SK-N-SH (cell line): ENCODE measurements at regions not wholly inside any gene's neighbourhood (a gene's known extent, or its start where the extent isn't known, plus 50 kb on each side); places are given as distances from the start of the nearest gene placed in this dataset.
"Not testable (repeated sequence)": the region's sequence is repeated elsewhere in the genome, so short reads cannot be mapped to it uniquely, and the experiment has no call there.

Experiments used
- CTCF ChIA-PET: fragments of 300-600, 350-600 bp; formaldehyde crosslinking; extraction: SDS; loops from one replicate; lab custom pipeline; 2021; lab: Yijun Ruan, JAX
- POLR2A ChIA-PET: fragments of 350-600 bp; sonication (Branson Sonifier 250); formaldehyde crosslinking; extraction: SDS; loops from one replicate; lab custom pipeline; 2020; ENCODE audit warnings: antibody characterized with exemption, inconsistent platforms; lab: Yijun Ruan, JAX
- DNase-seq: peaks from one replicate; pipeline ENCODE4 v3.0.0; 2012
- H2AFZ ChIP-seq: fragments of 200-600 bp; sonication (generic); 2 replicates; pipeline ENCODE4 v1.8.1; 2016; ENCODE audit warnings: antibody characterized with exemption, mild to moderate bottlenecking, low read depth
- H3F3A ChIP-seq: fragments of 200-600 bp; sonication (generic); replicated peaks from 2 replicates; pipeline ENCODE3; 2016; ENCODE audit warnings: antibody characterized with exemption, mild to moderate bottlenecking; ENCODE audit not compliant: insufficient read depth
- H3K27ac ChIP-seq, 2 experiments: fragments of 200-500 bp in 1 of 2; fragments of 200-600 bp in 1 of 2; sonication (Bioruptor generic) in 1 of 2; sonication (generic), shearing (Covaris generic) in 1 of 2; 2 replicates each; pipeline versions ENCODE4 v1.5.1 to v1.6.1; 2014 to 2016; ENCODE audit warnings: low read depth in 2 of 2, inconsistent platforms in 1 of 2, low read length in 1 of 2, mild to moderate bottlenecking in 1 of 2, mixed read lengths in 1 of 2
- H3K27me3 ChIP-seq: fragments of 200-600 bp; sonication (generic), shearing (Covaris generic); 2 replicates; pipeline ENCODE4 v1.6.1; 2016; ENCODE audit warnings: mixed run types; ENCODE audit not compliant: insufficient read depth
- H3K36me3 ChIP-seq, 2 experiments: fragments of 200-500 bp in 1 of 2; fragments of 200-600 bp in 1 of 2; sonication (Bioruptor generic) in 1 of 2; sonication (generic) in 1 of 2; replicated peaks in 1 of 2; 2 replicates each; pipeline versions ENCODE3 to v1.5.1; 2014 to 2016; ENCODE audit warnings: low read length in 1 of 2, mild to moderate bottlenecking in 1 of 2; ENCODE audit not compliant: insufficient read depth in 2 of 2, control insufficient read depth in 1 of 2
- H3K4me1 ChIP-seq, 2 experiments: fragments of 200-500 bp in 1 of 2; fragments of 200-600 bp in 1 of 2; sonication (Bioruptor generic) in 1 of 2; sonication (generic), shearing (Covaris generic) in 1 of 2; 2 replicates each; pipeline versions ENCODE4 v1.5.1 to v1.6.1; 2014 to 2016; ENCODE audit warnings: low read depth in 1 of 2, low read length in 1 of 2, mixed run types in 1 of 2; ENCODE audit not compliant: insufficient read depth in 2 of 2, control insufficient read depth in 1 of 2
- H3K4me2 ChIP-seq: fragments of 200-600 bp; sonication (generic), shearing (Covaris generic); 2 replicates; pipeline ENCODE4 v1.6.1; 2017; ENCODE audit warnings: mixed run types
- H3K4me3 ChIP-seq, 2 experiments: fragments of 200-500 bp in 1 of 2; fragments of 200-600 bp in 1 of 2; sonication (Bioruptor generic) in 1 of 2; sonication (generic), shearing (Covaris generic) in 1 of 2; 2 replicates each; pipeline versions ENCODE4 v1.5.1 to v1.8.1; 2014 to 2016; ENCODE audit warnings: low read depth in 2 of 2, inconsistent platforms in 1 of 2, low read length in 1 of 2, mild to moderate bottlenecking in 1 of 2, mixed read lengths in 1 of 2, moderate library complexity in 1 of 2
- H3K79me2 ChIP-seq: fragments of 200-600 bp; sonication (generic); 2 replicates; pipeline ENCODE4 v1.8.1; 2017; ENCODE audit warnings: mild to moderate bottlenecking; ENCODE audit not compliant: insufficient read depth
- H3K9ac ChIP-seq: fragments of 200-600 bp; sonication (generic); 2 replicates; pipeline ENCODE4 v1.6.1; 2017; ENCODE audit warnings: mixed run types
- H3K9me2 ChIP-seq: fragments of 200-600 bp; sonication (generic); 2 replicates; pipeline ENCODE4 v1.6.1; 2017; ENCODE audit warnings: mixed run types
- H3K9me3 ChIP-seq: fragments of 200-600 bp; sonication (generic); 2 replicates; pipeline ENCODE4 v1.6.1; 2017; ENCODE audit warnings: mixed run types, mild to moderate bottlenecking, moderate library complexity
- H4K20me1 ChIP-seq: fragments of 200-600 bp; sonication (generic); 2 replicates; pipeline ENCODE4 v1.6.1; 2017; ENCODE audit warnings: mild to moderate bottlenecking, mixed run types; ENCODE audit not compliant: insufficient read depth
- WGBS: methylation state at CpG from one replicate; pipeline ENCODE4 v1.1.6; 2017; ENCODE audit warnings: low lambda C conversion rate; 5-methylcytosine and 5-hydroxymethylcytosine counted together
- TF ChIP-seq, protein P1 (sequence below): fragments of 200-600 bp; sonication (generic); IDR thresholded peaks from 2 replicates; pipeline ENCODE4 v1.6.1; 2017; ENCODE audit warnings: antibody characterized with exemption, mild to moderate bottlenecking, moderate library complexity

DNA sequence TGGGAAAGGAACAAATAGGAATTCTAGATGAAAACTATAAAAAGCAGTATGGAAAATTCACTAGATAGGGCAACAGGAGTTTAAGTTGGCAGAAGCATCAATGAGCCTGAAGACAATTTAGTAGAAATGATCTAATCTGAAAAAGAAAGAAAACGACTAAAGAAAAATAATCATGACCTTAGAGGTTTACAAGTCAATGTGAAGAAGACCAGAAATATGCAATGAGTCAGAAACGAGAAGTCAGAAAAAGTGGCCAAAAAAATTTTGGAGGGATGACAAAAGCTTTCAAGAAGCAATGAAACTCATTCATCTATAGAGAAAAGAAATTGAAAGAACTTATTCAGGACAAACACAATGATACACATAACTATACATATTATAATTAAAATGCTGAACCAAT lies 1244.0 kb downstream of the RPIA start:
- POLR2A ChIA-PET, H2AFZ ChIP-seq, H3K27me3 ChIP-seq, CTCF ChIA-PET, H3F3A ChIP-seq, H3K9me3 ChIP-seq, H3K36me3 ChIP-seq, H3K4me2 ChIP-seq, H3K4me1 ChIP-seq, DNase-seq, H4K20me1 ChIP-seq, H3K9me2 ChIP-seq, H3K79me2 ChIP-seq, H3K27ac ChIP-seq, H3K4me3 ChIP-seq, H3K9ac ChIP-seq: not testable (repeated sequence)
- 1% methylated on average over 2 of the region's 2 CpGs for WGBS

DNA sequence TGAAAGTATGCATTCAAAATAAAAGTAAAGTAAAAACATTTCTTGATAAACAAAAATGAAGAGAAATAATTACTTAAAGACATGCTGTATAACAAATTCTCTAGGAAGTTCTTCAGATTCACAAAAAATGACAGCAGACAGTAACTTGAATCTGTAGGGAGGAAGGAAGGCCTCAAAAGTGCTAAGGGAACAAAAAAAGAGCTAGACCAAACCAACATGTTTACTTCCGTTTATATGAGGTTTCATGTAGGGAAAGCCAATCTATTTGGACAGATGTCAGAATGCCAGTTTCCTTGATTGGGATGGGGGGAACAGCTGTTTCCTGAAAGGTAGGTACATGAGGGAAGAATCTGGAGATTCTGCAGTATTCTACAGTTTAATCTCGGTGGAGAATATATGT lies 1244.5 kb downstream of the RPIA start:
- CTCF ChIA-PET, H3K4me2 ChIP-seq: not testable (repeated sequence)
- WGBS, result 0% methylated on average over 2 of the region's 2 CpGs

DNA sequence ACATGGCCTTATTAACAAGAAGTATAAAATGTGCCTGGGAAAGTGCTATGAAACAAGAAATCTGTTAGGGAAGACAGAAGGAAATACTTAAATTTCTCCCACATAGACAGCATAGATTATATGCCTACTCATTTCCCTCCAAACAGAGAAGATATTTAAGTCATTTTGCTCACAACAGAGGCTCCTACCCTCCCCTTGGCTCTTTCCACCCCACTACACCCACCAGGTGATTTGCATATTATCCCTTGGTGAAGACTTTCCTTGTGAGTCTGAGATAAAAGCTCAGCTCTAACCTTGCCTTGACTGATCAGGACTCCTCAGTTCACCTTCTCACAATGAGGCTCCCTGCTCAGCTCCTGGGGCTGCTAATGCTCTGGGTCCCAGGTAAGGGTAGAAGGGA lies 1245.1 kb downstream of the RPIA start:
- H3K27ac ChIP-seq, H3K36me3 ChIP-seq, H3K9me2 ChIP-seq, H2AFZ ChIP-seq, H3K79me2 ChIP-seq, CTCF ChIA-PET, H3K9me3 ChIP-seq, DNase-seq, H4K20me1 ChIP-seq, H3K4me3 ChIP-seq, H3K4me1 ChIP-seq, H3K27me3 ChIP-seq, H3F3A ChIP-seq, H3K4me2 ChIP-seq, POLR2A ChIA-PET, H3K9ac ChIP-seq: not testable (repeated sequence)

More for the DNA sequence above, 1244.5 kb downstream of the RPIA start:
- H3K9ac ChIP-seq, H3F3A ChIP-seq, H3K9me3 ChIP-seq, H3K27me3 ChIP-seq, H3K9me2 ChIP-seq, H4K20me1 ChIP-seq, H3K4me3 ChIP-seq, POLR2A ChIA-PET, H3K27ac ChIP-seq, DNase-seq, H3K36me3 ChIP-seq, H3K4me1 ChIP-seq, H2AFZ ChIP-seq, H3K79me2 ChIP-seq: not testable (repeated sequence)

DNA sequence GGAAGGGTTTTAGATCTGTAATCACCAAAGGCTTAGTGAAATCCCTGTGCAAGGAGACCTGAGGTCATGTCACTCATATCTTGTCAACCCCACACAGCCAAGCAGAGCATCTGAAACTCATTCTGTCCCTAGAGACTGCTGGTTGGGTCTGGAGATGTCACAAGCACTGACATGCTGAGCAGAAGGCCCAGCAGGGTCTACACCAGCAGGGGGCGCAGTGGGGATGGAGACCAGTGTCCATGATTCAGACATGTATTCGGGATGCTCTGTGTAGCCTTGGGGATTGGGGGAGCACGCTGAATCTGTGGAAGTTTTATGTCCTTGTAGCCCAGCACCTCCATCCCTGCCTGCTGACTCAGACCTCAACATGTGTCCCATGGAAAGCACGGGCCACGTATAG lies 1247.3 kb downstream of the RPIA start:
- not testable (repeated sequence) for H3K4me2 ChIP-seq, H3K27ac ChIP-seq
- 9% methylated on average over 4 of the region's 5 CpGs for WGBS

GRCh38 chr2:89944267-89944666 lies 1252.8 kb downstream of the RPIA start:
- H3K4me2 ChIP-seq, H2AFZ ChIP-seq, H3K36me3 ChIP-seq, H3K27ac ChIP-seq, POLR2A ChIA-PET, CTCF ChIA-PET, H3K9me3 ChIP-seq, H3K9me2 ChIP-seq, H3K4me1 ChIP-seq, H3F3A ChIP-seq, H3K9ac ChIP-seq, H3K4me3 ChIP-seq, H3K79me2 ChIP-seq, DNase-seq, H3K27me3 ChIP-seq, H4K20me1 ChIP-seq: not testable (repeated sequence)
- WGBS, result 6% methylated on average over 3 of the region's 6 CpGs

More for the DNA sequence above, 1247.3 kb downstream of the RPIA start:
- H3K4me3 ChIP-seq, H3K9me3 ChIP-seq, H3K4me1 ChIP-seq, H3K36me3 ChIP-seq, H4K20me1 ChIP-seq, H3K9ac ChIP-seq, H2AFZ ChIP-seq, POLR2A ChIA-PET, H3K79me2 ChIP-seq, H3F3A ChIP-seq, H3K9me2 ChIP-seq, H3K27me3 ChIP-seq, CTCF ChIA-PET, DNase-seq: not testable (repeated sequence)
- TF ChIP-seq, protein P1, sequence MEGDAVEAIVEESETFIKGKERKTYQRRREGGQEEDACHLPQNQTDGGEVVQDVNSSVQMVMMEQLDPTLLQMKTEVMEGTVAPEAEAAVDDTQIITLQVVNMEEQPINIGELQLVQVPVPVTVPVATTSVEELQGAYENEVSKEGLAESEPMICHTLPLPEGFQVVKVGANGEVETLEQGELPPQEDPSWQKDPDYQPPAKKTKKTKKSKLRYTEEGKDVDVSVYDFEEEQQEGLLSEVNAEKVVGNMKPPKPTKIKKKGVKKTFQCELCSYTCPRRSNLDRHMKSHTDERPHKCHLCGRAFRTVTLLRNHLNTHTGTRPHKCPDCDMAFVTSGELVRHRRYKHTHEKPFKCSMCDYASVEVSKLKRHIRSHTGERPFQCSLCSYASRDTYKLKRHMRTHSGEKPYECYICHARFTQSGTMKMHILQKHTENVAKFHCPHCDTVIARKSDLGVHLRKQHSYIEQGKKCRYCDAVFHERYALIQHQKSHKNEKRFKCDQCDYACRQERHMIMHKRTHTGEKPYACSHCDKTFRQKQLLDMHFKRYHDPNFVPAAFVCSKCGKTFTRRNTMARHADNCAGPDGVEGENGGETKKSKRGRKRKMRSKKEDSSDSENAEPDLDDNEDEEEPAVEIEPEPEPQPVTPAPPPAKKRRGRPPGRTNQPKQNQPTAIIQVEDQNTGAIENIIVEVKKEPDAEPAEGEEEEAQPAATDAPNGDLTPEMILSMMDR, result peak; percentile 30; the same call in 1 of the 2 replicates

DNA sequence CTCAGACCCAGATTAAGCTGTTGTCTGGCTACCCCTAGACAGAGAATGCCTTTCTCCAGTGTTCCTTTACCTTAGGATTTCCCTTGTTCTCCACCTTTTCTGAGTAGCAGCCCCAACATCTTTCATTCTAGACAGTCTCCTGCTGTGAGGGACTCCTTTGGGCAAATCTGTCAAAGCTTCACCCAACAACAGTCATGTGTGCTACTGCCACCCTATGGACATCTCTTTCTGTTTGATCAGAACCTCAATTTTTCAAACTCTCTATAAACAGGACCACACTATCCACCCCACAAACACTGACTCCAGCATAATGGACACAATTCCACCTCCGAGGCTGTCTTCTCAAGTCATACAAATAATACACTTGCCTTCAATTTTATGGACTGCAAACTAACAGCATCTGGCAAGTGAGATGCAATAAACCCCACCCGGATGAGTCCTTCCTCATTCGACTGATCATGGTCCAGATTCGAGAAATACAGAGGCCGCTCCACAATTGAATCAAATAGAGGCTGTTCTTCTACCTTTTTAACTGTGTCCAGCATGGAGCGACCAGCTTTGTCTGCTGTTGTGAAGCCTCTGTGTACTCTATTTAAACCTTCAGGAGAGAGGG lies 1253.6 kb downstream of the RPIA start:
- H3K4me1 ChIP-seq, H3F3A ChIP-seq, H3K9me2 ChIP-seq, POLR2A ChIA-PET, H3K27ac ChIP-seq, H3K79me2 ChIP-seq, CTCF ChIA-PET, DNase-seq, H3K27me3 ChIP-seq, H3K4me2 ChIP-seq, H4K20me1 ChIP-seq, H3K9ac ChIP-seq, H2AFZ ChIP-seq, H3K9me3 ChIP-seq, H3K36me3 ChIP-seq, H3K4me3 ChIP-seq: not testable (repeated sequence)
- WGBS, result no CpG with 5 or more reads among the region's 6 CpGs
